GM12878 (cell line): ENCODE measurements at regions not wholly inside any gene's neighbourhood (a gene's known extent, or its start where the extent isn't known, plus 50 kb on each side); places are given as distances from the start of the nearest gene placed in this dataset.

Source experiments
- ATAC-seq: fragments of 200-7000 bp; cut with Tn5 transposase; 3 replicates; pipeline ENCODE4 v1.9.1; 2020; ENCODE audit warnings: mild to moderate bottlenecking, moderate library complexity
- BruUV-seq: library from RNA; stranded (reverse); fragments of 400-500 nt; replicated peaks from 2 replicates; lab custom pipeline; 2021; lab: Mats Ljungman, UMichigan
- CTCF ChIA-PET: fragments of 300-600 bp; sonication (Branson Sonifier 250); formaldehyde crosslinking; extraction: SDS; loops from one replicate; lab custom pipeline; 2021; ENCODE audit warnings: inconsistent platforms; lab: Yijun Ruan, JAX
- POLR2A ChIA-PET: fragments of 350-600 bp; formaldehyde crosslinking; extraction: SDS; loops from one replicate; lab custom pipeline; 2021; ENCODE audit warnings: inconsistent platforms; lab: Charles Lee
- RAD21 ChIA-PET: fragments of 300-600 bp; sonication (Branson Sonifier 250); formaldehyde crosslinking; loops from one replicate; lab custom pipeline; 2023; ENCODE audit warnings: antibody characterized with exemption; ENCODE audit not compliant: unreplicated experiment; lab: Charles Lee
- SMC1A ChIA-PET: fragments of 300-600 bp; sonication (Branson Sonifier 250); formaldehyde crosslinking; loops from one replicate; lab custom pipeline; 2023; ENCODE audit not compliant: unreplicated experiment, uncharacterized antibody; lab: Charles Lee
- DNase-seq: peaks from one replicate; pipeline ENCODE4 v3.0.0-alpha.2; 2011; ENCODE audit warnings: low read depth, low spot score
- FAIRE-seq: peaks from 3 replicates; lab custom pipeline; 2011; peaks lifted over from hg19 to GRCh38; lab: Jason Lieb, UNC
- H2AFZ ChIP-seq: 2 replicates; pipeline ENCODE4 v1.6.0; 2011; ENCODE audit warnings: low read depth, low read length, control low read depth; ENCODE audit not compliant: control insufficient read depth
- H3K27ac ChIP-seq: 2 replicates; pipeline ENCODE4 v1.5.1; 2011; ENCODE audit warnings: control low read depth; ENCODE audit not compliant: control insufficient read depth, insufficient read depth
- H3K27me3 ChIP-seq, 2 experiments: replicated peaks in 1 of 2; 2 replicates each; pipeline versions ENCODE4 v1.6.0 to v1.6.1; 2011; ENCODE audit warnings: low read length in 1 of 2; ENCODE audit not compliant: control insufficient read depth in 2 of 2, insufficient read depth in 2 of 2
- H3K36me3 ChIP-seq, 2 experiments: 2 replicates each; pipeline ENCODE4 v1.5.1; 2011; ENCODE audit warnings: low read length in 1 of 2; ENCODE audit not compliant: control insufficient read depth in 2 of 2, insufficient read depth in 2 of 2
- H3K4me1 ChIP-seq: 2 replicates; pipeline ENCODE4 v1.6.1; 2011; ENCODE audit warnings: mild to moderate bottlenecking, low read length, moderate library complexity, mixed read lengths; ENCODE audit not compliant: control insufficient read depth, insufficient read depth
- H3K4me2 ChIP-seq: 2 replicates; pipeline ENCODE4 v1.6.0; 2011; ENCODE audit warnings: control low read depth; ENCODE audit not compliant: control insufficient read depth, insufficient read depth
- H3K4me3 ChIP-seq: fragments of 200-600 bp; sonication (generic); 2 replicates; pipeline ENCODE4 v1.5.1; 2016
- H3K79me2 ChIP-seq: 2 replicates; pipeline ENCODE4 v1.6.0; 2011; ENCODE audit warnings: low read length; ENCODE audit not compliant: control insufficient read depth, insufficient read depth
- H3K9ac ChIP-seq: 2 replicates; pipeline ENCODE4 v1.8.0; 2011; ENCODE audit warnings: low read length, control low read depth, mixed read lengths; ENCODE audit not compliant: control insufficient read depth, insufficient read depth
- H3K9me3 ChIP-seq: replicated peaks from 3 replicates; pipeline ENCODE4 v1.5.1; 2011; ENCODE audit warnings: mild to moderate bottlenecking, low read length; ENCODE audit not compliant: control insufficient read depth, insufficient read depth
- H4K20me1 ChIP-seq: 2 replicates; pipeline ENCODE4 v1.6.0; 2011; ENCODE audit not compliant: control insufficient read depth, insufficient read depth
- ATF2 ChIP-seq: IDR thresholded peaks from 2 replicates; pipeline ENCODE4 v1.6.1; 2012; ENCODE audit warnings: low read length, inconsistent platforms
- CHD4 ChIP-seq: fragments of 200-600 bp; sonication (generic); IDR thresholded peaks from 2 replicates; pipeline ENCODE4 v1.6.1; 2016; ENCODE audit warnings: mild to moderate bottlenecking
- EZH2 ChIP-seq: IDR thresholded peaks from 2 replicates; pipeline ENCODE4 v1.6.1; 2012; ENCODE audit warnings: low read depth, mild to moderate bottlenecking, control low read depth, inconsistent platforms, low read length, borderline replicate concordance; ENCODE audit not compliant: control insufficient read depth
- IKZF2 ChIP-seq, 2 experiments: fragments of 450-650 bp; IDR thresholded peaks; 2 replicates each; pipeline ENCODE4 v1.6.1; 2017; ENCODE audit warnings: mild to moderate bottlenecking in 2 of 2, moderate library complexity in 2 of 2
- IRF5 ChIP-seq: fragments of 450-650 bp; IDR thresholded peaks from 2 replicates; pipeline ENCODE4 v1.6.1; 2017; ENCODE audit warnings: borderline replicate concordance
- KLF5 ChIP-seq: fragments of 450-650 bp; IDR thresholded peaks from 2 replicates; pipeline ENCODE4 v1.6.1; 2014; ENCODE audit warnings: mild to moderate bottlenecking; ENCODE audit not compliant: partially characterized antibody
- MYC ChIP-seq: IDR thresholded peaks from 2 replicates; pipeline ENCODE4 v1.6.1; 2011; ENCODE audit warnings: mild to moderate bottlenecking, low read length, moderate library complexity, inconsistent platforms; ENCODE audit not compliant: insufficient read depth, insufficient replicate concordance, insufficient read length, severe bottlenecking
- NFIC ChIP-seq: IDR thresholded peaks from 2 replicates; pipeline ENCODE4 v1.6.1; 2012; ENCODE audit warnings: low read depth, mild to moderate bottlenecking, inconsistent platforms, low read length, moderate library complexity
- NFYB ChIP-seq: IDR thresholded peaks from 2 replicates; pipeline ENCODE4 v1.6.1; 2011; ENCODE audit warnings: low read depth, mild to moderate bottlenecking, low read length, improper control_type of control experiment, moderate library complexity; ENCODE audit not compliant: insufficient read depth
- NRF1 ChIP-seq: conservative IDR thresholded peaks from 2 replicates; pipeline ENCODE4 v1.6.1; 2011; ENCODE audit warnings: mild to moderate bottlenecking, low read depth, low read length, improper control_type of control experiment
- POLR2A ChIP-seq: IDR thresholded peaks from 2 replicates; pipeline ENCODE4 v1.6.1; 2011; ENCODE audit warnings: low read depth, mild to moderate bottlenecking, low read length
- POU2F2 ChIP-seq: IDR thresholded peaks from 3 replicates; pipeline ENCODE4 v1.6.1; 2011; ENCODE audit warnings: low read depth, mild to moderate bottlenecking, low read length, borderline replicate concordance
- RB1 ChIP-seq: fragments of 450-650 bp; formaldehyde crosslinking; IDR thresholded peaks from 2 replicates; pipeline ENCODE4 v1.6.1; 2017; ENCODE audit warnings: mild to moderate bottlenecking, borderline replicate concordance
- SKIL ChIP-seq: fragments of 450-650 bp; IDR thresholded peaks from 2 replicates; pipeline ENCODE4 v1.6.1; 2017; ENCODE audit warnings: mild to moderate bottlenecking, low read depth, inconsistent platforms; ENCODE audit not compliant: poor library complexity, severe bottlenecking
- WRNIP1 ChIP-seq: IDR thresholded peaks from 2 replicates; pipeline ENCODE4 v1.6.1; 2011; ENCODE audit warnings: low read depth, low read length, improper control_type of control experiment, borderline replicate concordance
- ZBTB4 ChIP-seq: fragments of 450-650 bp; formaldehyde crosslinking; IDR thresholded peaks from 2 replicates; pipeline ENCODE4 v1.4.0; 2022; ENCODE audit warnings: mild to moderate bottlenecking, moderate library complexity
- WGBS: methylation state at CpG from one replicate; pipeline ENCODE4 v1.1.6; 2016; ENCODE audit warnings: low lambda C conversion rate; ENCODE audit not compliant: insufficient replicate concordance, insufficient coverage; ENCODE audit errors: missing lambda C conversion rate; 5-methylcytosine and 5-hydroxymethylcytosine counted together
- in situ Hi-C: fragments of 300-500 bp; cut with MboI; formaldehyde crosslinking; loops from 9 replicates; pipeline ENCODE4 v1.14.3; 2018; ENCODE audit warnings: mixed read lengths
- intact Hi-C: fragments of 100-400 bp; cut with micrococcal nuclease; formaldehyde crosslinking; loops from one replicate; pipeline ENCODE4 v1.14.2; 2022; ENCODE audit not compliant: unreplicated experiment

- Histone ChIP-seq H4K20me1 (no peaks in the 10 kb centered on the region), H3K27ac (no peak overlapping the region), H3K4me2 (no peak overlapping the region), H3K9ac (no peak overlapping the region), H3K4me1 (no peaks in the 10 kb centered on the region), H3K27me3 (no peaks in the 10 kb centered on the region), H3K36me3 (no peaks in the 10 kb centered on the region), H3K79me2 (no peaks in the 10 kb centered on the region), H3K4me3 (no peak overlapping the region), H2AFZ (no peak overlapping the region), H3K9me3 (no peaks in the 10 kb centered on the region)
- in situ Hi-C loops (no loop called here), intact Hi-C loops (no loop called here)
- ChIA-PET POLR2A (no interaction called here), SMC1A (no interaction called here), RAD21 (no interaction called here), CTCF (no interaction called here)
- ATAC-seq (no peak), DNase-seq (no peak), FAIRE-seq (no peak)
- no TSS peak for BruUV-seq
- 0% methylated on average over 2 of the region's 2 CpGs for WGBS
- TF ChIP-seq NRF1 (no peak), CHD4 (no peak), KLF5 (no peak), NFIC (no peak), ATF2 (no peak), MYC (no peak), POLR2A (no peak), IRF5 (no peak), SKIL (no peak), RB1 (no peak), IKZF2 (IDR thresholded peaks at IDR 0.05) (no peak), NFYB (no peak), EZH2 (no peak), POU2F2 (no peak), ZBTB4 (CRISPR knock-in tag) (no peak), WRNIP1 (no peak)
These were observed 924.4 kb downstream of the METTL15 start for GRCh38 chr11:29032384-29033149.
